ENCODE measurements at regions not wholly inside any gene's neighbourhood (a gene's known extent, or its start where the extent isn't known, plus 50 kb on each side); places are given as distances from the start of the nearest gene placed in this dataset.

DNA sequence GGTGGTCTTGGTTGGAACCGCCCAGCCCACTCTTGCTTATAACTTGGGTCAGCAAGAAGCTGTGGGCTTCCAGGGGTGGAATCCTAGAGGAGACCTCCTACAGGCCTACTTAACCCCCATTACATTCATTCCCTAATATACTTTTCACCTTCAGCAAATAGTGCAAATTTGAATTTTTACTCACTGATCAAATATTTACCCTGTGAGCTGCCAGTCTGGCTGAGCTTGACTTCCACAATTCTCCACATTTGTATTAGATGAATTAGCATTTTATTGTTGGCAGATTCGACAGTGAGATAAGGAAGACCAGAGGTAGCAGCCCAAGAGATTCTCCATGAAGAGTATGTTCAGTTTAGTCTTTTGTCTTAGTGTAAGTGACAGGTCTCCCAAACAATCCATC lies 199.6 kb downstream of the BCOR start:
- Histone ChIP-seq H2BK20ac (ENCODE audit: low read depth, low read length) (peak overlapping the region; percentile 70), H4K91ac (ENCODE audit: insufficient read depth, low read depth, low read length) (peak overlapping the region; percentile 76), H3K9me3 (ENCODE audit: control insufficient read depth, insufficient read depth, low read length) (no peaks in the 10 kb centered on the region), H2BK15ac (ENCODE audit: low read depth, low read length) (no peak overlapping the region), H2AK5ac (ENCODE audit: low read depth, low read length) (peak overlapping the region; percentile 56; the same call in 1 of the 2 replicates), H3K9ac (ENCODE audit: low read depth, low read length) (no peak overlapping the region), H3K18ac (ENCODE audit: low read depth, low read length) (peak overlapping the region; percentile 22), H2BK120ac (ENCODE audit: low read depth, low read length) (peak overlapping the region; percentile 87), H2BK5ac (ENCODE audit: low read depth, low read length, poor library complexity, severe bottlenecking) (peak overlapping the region; percentile 55), H3K27me3 (ENCODE audit: control insufficient read depth, insufficient read depth, low read length) (no peaks in the 10 kb centered on the region; the same call in 1 of the 2 replicates), H3K4ac (ENCODE audit: low read depth, low read length) (peak overlapping the region; percentile 74), H3K36me3 (ENCODE audit: control insufficient read depth, insufficient read depth, low read length) (no peaks in the 10 kb centered on the region), H3K56ac (ENCODE audit: extremely low read depth, insufficient read depth, low read length) (no peak overlapping the region), H3K23ac (ENCODE audit: low read depth, low read length) (0 out of 2 replicates have a peak overlapping the region, but pooled peaks have one; percentile 42), H3K9me1 (ENCODE audit: insufficient read depth, low read length) (0 out of 2 replicates have a peak, but pooled peaks cover 8% of the 10 kb centered on the region), H4K20me1 (ENCODE audit: insufficient read depth, low read length) (no peaks in the 10 kb centered on the region), H3K79me1 (ENCODE audit: low read depth in 1 of 2, low read length in 2 of 2) (no peaks in the 10 kb centered on the region), H2AK9ac (replicated peaks; ENCODE audit: low read depth, low read length, poor library complexity) (no peak overlapping the region), H2AFZ (replicated peaks; ENCODE audit: low read length, poor library complexity) (no peak overlapping the region), H4K8ac (ENCODE audit: low read depth in 2 of 2, low read length in 2 of 2) (peak overlapping the region; percentile 56 to 74), H3K4me3 (ENCODE audit: insufficient read depth, low read depth, low read length) (no peak overlapping the region), H4K5ac (ENCODE audit: low read depth, low read length) (peak overlapping the region; percentile 32; the same call in 1 of the 2 replicates), H3K4me2 (ENCODE audit: low read depth, low read length) (no peak overlapping the region), H3K27ac (ENCODE audit: insufficient read depth, low read length) (peak overlapping the region; percentile 65), H3K4me1 (ENCODE audit: control insufficient read depth, insufficient read depth, low read length) (peaks cover 10% of the 10 kb centered on the region), H3K14ac (replicated peaks; ENCODE audit: low read depth, low read length) (peak overlapping the region; percentile 33; the same call in 1 of the 2 replicates)
- TF ChIP-seq FOS (IDR thresholded peaks at IDR 0.05; ENCODE audit: low read depth, low read length) (no peak), POLR2A (IDR thresholded peaks at IDR 0.05; ENCODE audit: low read depth, low read length) (no peak), CEBPB (IDR thresholded peaks at IDR 0.05; ENCODE audit: low read depth, low read length) (no peak), RFX5 (IDR thresholded peaks at IDR 0.05; ENCODE audit: low read depth, low read length) (no peak), MAFK (IDR thresholded peaks at IDR 0.05; ENCODE audit: low read depth, low read length) (no peak), CHD1 (IDR thresholded peaks at IDR 0.05; ENCODE audit: low read depth, low read length) (no peak), SMC3 (IDR thresholded peaks at IDR 0.05; ENCODE audit: low read depth, low read length) (no peak), BHLHE40 (IDR thresholded peaks at IDR 0.05; ENCODE audit: low read depth, low read length) (no peak), MXI1 (IDR thresholded peaks at IDR 0.05; ENCODE audit: borderline replicate concordance, low read depth, low read length) (no peak), RAD21 (IDR thresholded peaks at IDR 0.05; ENCODE audit: low read length) (no peak), RCOR1 (IDR thresholded peaks at IDR 0.05; ENCODE audit: insufficient replicate concordance, low read length) (no peak), NFE2L2 (IDR thresholded peaks at IDR 0.05; ENCODE audit: low read depth, low read length) (no peak), MAZ (IDR thresholded peaks at IDR 0.05; ENCODE audit: borderline replicate concordance, low read depth, low read length) (no peak)
- TF ChIP-seq, protein P1, sequence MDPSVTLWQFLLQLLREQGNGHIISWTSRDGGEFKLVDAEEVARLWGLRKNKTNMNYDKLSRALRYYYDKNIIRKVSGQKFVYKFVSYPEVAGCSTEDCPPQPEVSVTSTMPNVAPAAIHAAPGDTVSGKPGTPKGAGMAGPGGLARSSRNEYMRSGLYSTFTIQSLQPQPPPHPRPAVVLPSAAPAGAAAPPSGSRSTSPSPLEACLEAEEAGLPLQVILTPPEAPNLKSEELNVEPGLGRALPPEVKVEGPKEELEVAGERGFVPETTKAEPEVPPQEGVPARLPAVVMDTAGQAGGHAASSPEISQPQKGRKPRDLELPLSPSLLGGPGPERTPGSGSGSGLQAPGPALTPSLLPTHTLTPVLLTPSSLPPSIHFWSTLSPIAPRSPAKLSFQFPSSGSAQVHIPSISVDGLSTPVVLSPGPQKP (IDR thresholded peaks at IDR 0.05; ENCODE audit: borderline replicate concordance, low read depth, low read length) = no peak
- TF ChIP-seq, protein P2, sequence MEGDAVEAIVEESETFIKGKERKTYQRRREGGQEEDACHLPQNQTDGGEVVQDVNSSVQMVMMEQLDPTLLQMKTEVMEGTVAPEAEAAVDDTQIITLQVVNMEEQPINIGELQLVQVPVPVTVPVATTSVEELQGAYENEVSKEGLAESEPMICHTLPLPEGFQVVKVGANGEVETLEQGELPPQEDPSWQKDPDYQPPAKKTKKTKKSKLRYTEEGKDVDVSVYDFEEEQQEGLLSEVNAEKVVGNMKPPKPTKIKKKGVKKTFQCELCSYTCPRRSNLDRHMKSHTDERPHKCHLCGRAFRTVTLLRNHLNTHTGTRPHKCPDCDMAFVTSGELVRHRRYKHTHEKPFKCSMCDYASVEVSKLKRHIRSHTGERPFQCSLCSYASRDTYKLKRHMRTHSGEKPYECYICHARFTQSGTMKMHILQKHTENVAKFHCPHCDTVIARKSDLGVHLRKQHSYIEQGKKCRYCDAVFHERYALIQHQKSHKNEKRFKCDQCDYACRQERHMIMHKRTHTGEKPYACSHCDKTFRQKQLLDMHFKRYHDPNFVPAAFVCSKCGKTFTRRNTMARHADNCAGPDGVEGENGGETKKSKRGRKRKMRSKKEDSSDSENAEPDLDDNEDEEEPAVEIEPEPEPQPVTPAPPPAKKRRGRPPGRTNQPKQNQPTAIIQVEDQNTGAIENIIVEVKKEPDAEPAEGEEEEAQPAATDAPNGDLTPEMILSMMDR (conservative IDR thresholded peaks at IDR 0.05; ENCODE audit: low read depth, low read length) = no peak
- TF ChIP-seq, protein P3, sequence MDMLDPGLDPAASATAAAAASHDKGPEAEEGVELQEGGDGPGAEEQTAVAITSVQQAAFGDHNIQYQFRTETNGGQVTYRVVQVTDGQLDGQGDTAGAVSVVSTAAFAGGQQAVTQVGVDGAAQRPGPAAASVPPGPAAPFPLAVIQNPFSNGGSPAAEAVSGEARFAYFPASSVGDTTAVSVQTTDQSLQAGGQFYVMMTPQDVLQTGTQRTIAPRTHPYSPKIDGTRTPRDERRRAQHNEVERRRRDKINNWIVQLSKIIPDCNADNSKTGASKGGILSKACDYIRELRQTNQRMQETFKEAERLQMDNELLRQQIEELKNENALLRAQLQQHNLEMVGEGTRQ (IDR thresholded peaks at IDR 0.05; ENCODE audit: low read depth, low read length) = no peak
- DNase-seq (no peak), ATAC-seq (ENCODE audit: low read depth) (no peak)
- dilution Hi-C loops (cut with HindIII; ENCODE audit: low sequenced_read_pairs, unreplicated experiment) (no loop called here), in situ Hi-C loops (cut with MboI; ENCODE audit: low sequenced_read_pairs) (no loop called here), intact Hi-C loops (cut with micrococcal nuclease) (no loop called here)
- 80% methylated on average over 1 of the region's 2 CpGs; no CpG with 5 or more reads in 1 of the 2 experiments for WGBS, 2 experiments (ENCODE audit: extremely low coverage in 2 of 2, insufficient read length in 1 of 2)
- CTCF ChIA-PET = no interaction called here
- no TSS peak for BruUV-seq (replicated peaks)
- POLR2A ChIA-PET (ENCODE audit: unreplicated experiment) = interaction anchor here (0.6 kb wide), 1 partner anchor 41 kb away, joined by 3 read pairs; no protein-coding TSS in a partner anchor

Data from IMR-90 (cell line).